ENCODE measurements at regions not wholly inside any gene's neighbourhood (a gene's known extent, or its start where the extent isn't known, plus 50 kb on each side); places are given as distances from the start of the nearest gene placed in this dataset.

DNA sequence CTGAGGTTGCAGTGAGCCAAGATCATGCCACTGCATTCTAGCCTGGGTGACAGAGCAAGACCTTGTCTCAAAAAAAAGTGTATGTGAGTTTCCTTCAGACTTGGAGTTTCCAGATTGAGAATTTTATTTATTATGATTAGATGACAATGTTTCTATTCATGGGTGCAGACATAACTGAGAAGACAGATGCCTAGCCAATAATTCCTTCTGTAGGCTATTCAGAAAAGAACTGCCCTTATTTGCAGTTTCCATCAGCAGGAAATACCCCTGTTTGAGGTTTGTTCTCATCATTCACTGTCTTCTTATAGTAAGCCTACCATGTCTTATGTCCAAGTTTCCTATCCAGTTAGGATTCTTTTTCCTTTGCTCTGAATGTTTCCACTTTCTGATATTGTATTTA is 269.0 kb downstream of the KTN1 start:
- TF ChIP-seq HNF4A (conservative IDR thresholded peaks at IDR 0.05) (no peak), MAX (IDR thresholded peaks at IDR 0.05) (no peak), CTCF (IDR thresholded peaks at IDR 0.05; ENCODE audit: low read depth, low read length, missing input control) (no peak), GABPA (IDR thresholded peaks at IDR 0.05 in 1 of 2, conservative IDR thresholded peaks at IDR 0.05 in 1 of 2) (no peak), RAD21 (IDR thresholded peaks at IDR 0.05) (no peak), REST (IDR thresholded peaks at IDR 0.05) (no peak), TAF1 (conservative IDR thresholded peaks at IDR 0.05) (no peak), SP1 (IDR thresholded peaks at IDR 0.05) (no peak), NR2F2 (IDR thresholded peaks at IDR 0.05) (no peak), ATF3 (IDR thresholded peaks at IDR 0.05) (no peak), YY1 (IDR thresholded peaks at IDR 0.05) (no peak), FOXA1 (IDR thresholded peaks at IDR 0.05) (no peak), ZBTB33 (IDR thresholded peaks at IDR 0.05) (no peak)

Measured in liver (tissue), 3 donors.